ENCODE measurements at regions not wholly inside any gene's neighbourhood (a gene's known extent, or its start where the extent isn't known, plus 50 kb on each side); places are given as distances from the start of the nearest gene placed in this dataset.
A peak's percentile ranks its signal among the peaks of the same experiment; 100 is the strongest.
"Not testable (repeated sequence)": the region's sequence is repeated elsewhere in the genome, so short reads cannot be mapped to it uniquely, and the experiment has no call there.

GRCh38 chr1:149686593-149687238 is 95.8 kb upstream of the FCGR1A start:
- H3K27me3 Mint-ChIP-seq; H3K9me3 ChIP-seq (ENCODE audit: low read length); H3K27ac ChIP-seq (ENCODE audit: low read depth, low read length); H3K4me3 ChIP-seq (ENCODE audit: low read length); H3K4me1 ChIP-seq (ENCODE audit: insufficient read depth, low read length); POLR2A ChIA-PET; H3K4me1 Mint-ChIP-seq; H3K9me3 Mint-ChIP-seq; H3K36me3 ChIP-seq (ENCODE audit: insufficient read depth, low read length); H3K27ac Mint-ChIP-seq; DNase-seq; H3K27me3 ChIP-seq (ENCODE audit: insufficient read depth, low read length, poor library complexity, severe bottlenecking); CTCF ChIA-PET; H3K36me3 Mint-ChIP-seq; H3K4me3 Mint-ChIP-seq: not testable (repeated sequence)

GRCh38 chr1:149691399-149691798 is 91.1 kb upstream of the FCGR1A start:
- CTCF ChIA-PET; H3K27me3 Mint-ChIP-seq; H3K27ac Mint-ChIP-seq; H3K4me3 Mint-ChIP-seq; H3K27me3 ChIP-seq (ENCODE audit: insufficient read depth, low read length, poor library complexity, severe bottlenecking); H3K4me3 ChIP-seq (ENCODE audit: low read length); H3K36me3 Mint-ChIP-seq; H3K36me3 ChIP-seq (ENCODE audit: insufficient read depth, low read length); H3K9me3 ChIP-seq (ENCODE audit: low read length); POLR2A ChIA-PET; H3K9me3 Mint-ChIP-seq; DNase-seq; H3K4me1 ChIP-seq (ENCODE audit: insufficient read depth, low read length); H3K27ac ChIP-seq (ENCODE audit: low read depth, low read length): not testable (repeated sequence)
- H3K4me1 Mint-ChIP-seq, result peaks cover 9 to 14% (median 11%) of the 10 kb centered on the region in 3 donors

DNA sequence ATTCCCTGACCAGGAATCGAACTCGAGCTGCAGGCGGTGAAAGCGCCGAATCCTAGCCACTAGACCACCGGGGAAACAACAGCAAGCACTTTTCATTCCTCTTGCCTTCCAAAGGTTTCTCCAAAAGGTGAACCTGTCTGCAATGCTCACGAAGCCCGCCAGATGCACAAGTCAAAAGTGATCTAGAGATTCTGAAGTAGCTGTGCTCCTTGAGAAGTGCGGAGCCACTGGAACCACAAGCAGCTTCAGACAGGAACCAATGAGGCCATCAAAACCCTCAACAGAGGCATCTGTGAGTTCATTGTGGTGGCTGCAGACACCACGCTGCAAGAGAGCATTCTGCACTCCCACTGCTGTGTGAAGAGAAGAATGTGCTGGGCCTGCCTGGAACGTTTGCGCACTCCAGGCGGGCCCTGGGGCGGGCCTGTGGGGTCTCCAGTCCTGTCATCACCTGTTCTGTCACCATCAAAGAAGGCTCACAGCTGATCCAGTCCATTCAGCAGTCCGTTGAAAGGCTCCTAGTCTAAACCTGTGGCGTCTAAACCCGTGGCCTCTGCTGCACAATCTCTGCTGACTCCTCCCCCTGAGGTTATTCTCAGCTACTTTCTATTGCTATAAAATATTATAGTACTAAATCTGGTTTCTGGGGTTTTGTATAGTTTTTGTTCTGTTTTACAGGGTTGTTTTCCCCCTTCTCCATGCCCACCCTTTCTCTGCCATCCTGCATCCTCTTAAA is 89.5 kb upstream of the FCGR1A start:
- H3K36me3 Mint-ChIP-seq; H3K9me3 Mint-ChIP-seq; H3K4me3 ChIP-seq (ENCODE audit: low read length); CTCF ChIA-PET; H3K4me1 ChIP-seq (ENCODE audit: insufficient read depth, low read length); H3K27me3 ChIP-seq (ENCODE audit: insufficient read depth, low read length, poor library complexity, severe bottlenecking); H3K9me3 ChIP-seq (ENCODE audit: low read length); POLR2A ChIA-PET; H3K36me3 ChIP-seq (ENCODE audit: insufficient read depth, low read length); H3K27me3 Mint-ChIP-seq; H3K27ac ChIP-seq (ENCODE audit: low read depth, low read length): not testable (repeated sequence)
- DNase-seq, result peak in 4 of 5 donors; percentile 3 to 66 (median 50)
- Mint-ChIP-seq H3K4me1 (peaks cover 9 to 14% (median 11%) of the 10 kb centered on the region in 3 donors), H3K4me3 (peak overlapping the region in 5 of 7 donors; percentile 34 to 72 (median 52)), H3K27ac (peak overlapping the region in 3 of 8 donors; percentile 43 to 68 (median 51))

GRCh38 chr1:149695066-149695465 is 87.4 kb upstream of the FCGR1A start:
- H3K36me3 Mint-ChIP-seq; H3K4me3 ChIP-seq (ENCODE audit: low read length); H3K36me3 ChIP-seq (ENCODE audit: insufficient read depth, low read length); H3K27ac Mint-ChIP-seq; H3K4me1 ChIP-seq (ENCODE audit: insufficient read depth, low read length); CTCF ChIA-PET; H3K27me3 Mint-ChIP-seq; POLR2A ChIA-PET; H3K27ac ChIP-seq (ENCODE audit: low read depth, low read length); H3K9me3 ChIP-seq (ENCODE audit: low read length); H3K27me3 ChIP-seq (ENCODE audit: insufficient read depth, low read length, poor library complexity, severe bottlenecking); H3K9me3 Mint-ChIP-seq: not testable (repeated sequence)
- peaks cover 9 to 14% (median 12%) of the 10 kb centered on the region in 3 donors for H3K4me1 Mint-ChIP-seq
- peak overlapping the region in 3 of 7 donors; percentile 19 to 55 (median 41) for H3K4me3 Mint-ChIP-seq
- DNase-seq, result peak in 1 of 5 donors; percentile 48

DNA sequence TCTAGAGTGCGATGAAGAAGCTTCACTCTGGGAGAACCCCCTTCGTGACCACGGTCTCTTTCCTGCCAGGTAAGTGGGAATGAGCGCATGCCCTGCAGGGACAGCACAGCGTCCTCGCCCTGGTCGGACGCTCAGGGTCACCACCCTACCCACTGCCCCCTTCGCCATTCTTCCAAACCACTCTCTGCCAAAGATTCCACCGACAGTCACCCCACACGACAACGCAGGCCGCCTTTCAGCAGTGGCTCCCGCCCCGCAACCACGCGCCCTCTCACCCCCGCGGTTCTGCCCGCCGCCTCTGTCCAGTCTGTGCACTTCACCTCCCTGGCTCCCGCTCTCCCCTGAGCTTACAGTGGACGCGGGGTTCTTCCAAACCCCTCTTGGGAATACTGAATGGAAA is 82.3 kb upstream of the FCGR1A start:
- CTCF ChIA-PET; H3K4me3 ChIP-seq (ENCODE audit: low read length); H3K9me3 Mint-ChIP-seq; H3K27me3 ChIP-seq (ENCODE audit: insufficient read depth, low read length, poor library complexity, severe bottlenecking); H3K9me3 ChIP-seq (ENCODE audit: low read length); H3K27me3 Mint-ChIP-seq; H3K36me3 Mint-ChIP-seq; H3K27ac Mint-ChIP-seq; H3K4me3 Mint-ChIP-seq; POLR2A ChIA-PET; H3K36me3 ChIP-seq (ENCODE audit: insufficient read depth, low read length); H3K4me1 ChIP-seq (ENCODE audit: insufficient read depth, low read length); H3K27ac ChIP-seq (ENCODE audit: low read depth, low read length); H3K4me1 Mint-ChIP-seq: not testable (repeated sequence)
- DNase-seq, result peak in 1 of 5 donors; percentile 43

- H3K9me3 Mint-ChIP-seq; H3K4me1 Mint-ChIP-seq; CTCF ChIA-PET; H3K27me3 ChIP-seq (ENCODE audit: insufficient read depth, low read length, poor library complexity, severe bottlenecking); H3K4me3 Mint-ChIP-seq; H3K36me3 Mint-ChIP-seq; H3K36me3 ChIP-seq (ENCODE audit: insufficient read depth, low read length); DNase-seq; H3K27ac Mint-ChIP-seq; H3K4me1 ChIP-seq (ENCODE audit: insufficient read depth, low read length); H3K27me3 Mint-ChIP-seq; H3K9me3 ChIP-seq (ENCODE audit: low read length); POLR2A ChIA-PET; H3K4me3 ChIP-seq (ENCODE audit: low read length); H3K27ac ChIP-seq (ENCODE audit: low read depth, low read length): not testable (repeated sequence)
Measured at GRCh38 chr1:149700677-149701567, 81.6 kb upstream of the FCGR1A start.

- peak overlapping the region; percentile 39 for H3K4me3 ChIP-seq (ENCODE audit: low read length)
- peak overlapping the region; percentile 64 to 96 (median 83) for H3K4me3 Mint-ChIP-seq
- peak; percentile 14 to 82 (median 59) for DNase-seq
- H3K9me3 ChIP-seq (ENCODE audit: low read length); H3K27me3 Mint-ChIP-seq; H3K36me3 ChIP-seq (ENCODE audit: insufficient read depth, low read length); H3K36me3 Mint-ChIP-seq; POLR2A ChIA-PET; H3K9me3 Mint-ChIP-seq; H3K4me1 Mint-ChIP-seq; CTCF ChIA-PET; H3K27ac ChIP-seq (ENCODE audit: low read depth, low read length); H3K4me1 ChIP-seq (ENCODE audit: insufficient read depth, low read length); H3K27me3 ChIP-seq (ENCODE audit: insufficient read depth, low read length, poor library complexity, severe bottlenecking): not testable (repeated sequence)
- H3K27ac Mint-ChIP-seq, result peak overlapping the region; percentile 60 to 99 (median 86)
Measured at GRCh38 chr1:149708192-149708853, 74.2 kb upstream of the FCGR1A start.

DNA sequence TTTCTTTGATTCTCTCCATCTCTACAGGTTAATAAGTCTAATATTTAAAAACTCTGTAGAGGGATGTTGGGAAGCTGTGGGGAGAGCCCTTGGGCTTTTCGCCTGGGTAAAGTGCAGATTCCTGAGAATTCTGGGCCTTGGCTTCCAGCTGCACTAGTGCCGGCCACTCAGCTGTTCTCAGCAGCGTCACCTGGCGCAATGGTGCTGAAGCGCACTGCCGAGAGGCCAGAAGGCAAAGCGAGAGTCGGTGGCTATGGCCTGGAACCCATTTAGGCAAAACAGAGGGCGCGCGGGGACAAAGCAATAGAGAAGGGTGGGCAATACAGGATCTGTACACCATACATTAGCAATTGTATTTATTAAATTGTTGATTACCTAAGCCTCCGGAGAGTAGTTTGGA is 70.8 kb upstream of the FCGR1A start:
- H3K4me3 ChIP-seq (ENCODE audit: low read length); H3K27me3 Mint-ChIP-seq; H3K4me3 Mint-ChIP-seq; H3K4me1 Mint-ChIP-seq; H3K27ac ChIP-seq (ENCODE audit: low read depth, low read length); POLR2A ChIA-PET; H3K9me3 Mint-ChIP-seq; H3K4me1 ChIP-seq (ENCODE audit: insufficient read depth, low read length); H3K27me3 ChIP-seq (ENCODE audit: insufficient read depth, low read length, poor library complexity, severe bottlenecking); H3K36me3 Mint-ChIP-seq; CTCF ChIA-PET; DNase-seq; H3K36me3 ChIP-seq (ENCODE audit: insufficient read depth, low read length); H3K27ac Mint-ChIP-seq; H3K9me3 ChIP-seq (ENCODE audit: low read length): not testable (repeated sequence)
